HG03175 (cell line): ENCODE measurements at regions not wholly inside any gene's neighbourhood (a gene's known extent, or its start where the extent isn't known, plus 50 kb on each side); places are given as distances from the start of the nearest gene placed in this dataset.
"Not testable (repeated sequence)": the region's sequence is repeated elsewhere in the genome, so short reads cannot be mapped to it uniquely, and the experiment has no call there.

ENCODE experiments used
- ATAC-seq: cut with Tn5 transposase; IDR thresholded peaks from one replicate; pipeline ENCODE4 v1.9.1; 2021; ENCODE audit warnings: mild to moderate bottlenecking, moderate library complexity; ENCODE audit not compliant: unreplicated experiment

DNA sequence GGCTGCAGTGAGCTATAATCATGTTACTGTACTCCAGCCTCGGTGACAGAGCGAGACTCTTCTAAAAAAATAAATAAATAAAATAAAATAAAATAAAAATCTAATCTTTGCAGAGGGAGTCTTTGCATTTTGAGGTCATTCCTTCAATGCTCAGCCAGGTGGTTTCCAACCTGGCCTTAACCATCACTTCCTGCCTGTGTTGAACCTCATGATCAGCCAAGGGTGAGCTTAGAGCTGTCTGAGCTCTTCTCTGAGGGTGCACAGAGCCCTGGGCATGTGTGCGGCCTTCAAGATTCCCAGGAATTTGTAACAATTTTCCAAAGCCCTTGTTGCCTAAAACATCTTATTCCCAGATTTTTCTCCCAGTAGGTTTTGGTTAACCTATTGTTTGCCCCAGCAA, 94.3 kb downstream of the KCNJ12 start:
- ATAC-seq = not testable (repeated sequence)

DNA sequence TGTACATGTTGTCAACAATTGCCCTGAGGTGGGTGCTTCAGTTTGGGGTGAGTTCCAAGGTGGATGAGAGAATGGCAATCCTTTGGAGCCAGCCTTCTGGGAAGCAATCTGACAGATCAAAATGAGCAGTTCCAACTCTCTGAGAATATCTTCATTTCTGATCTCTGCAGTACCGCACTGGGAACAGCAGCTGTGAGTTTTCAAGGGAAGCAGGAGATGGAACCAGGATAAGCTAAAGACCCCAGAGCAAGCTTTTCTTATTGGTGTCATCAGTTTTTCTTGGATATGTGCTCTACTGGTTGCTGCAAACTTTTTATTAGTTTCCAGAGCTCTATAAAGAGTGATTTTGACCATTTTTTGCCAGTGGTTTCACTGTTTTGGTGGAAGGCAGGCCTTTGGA, 94.7 kb downstream of the KCNJ12 start:
- no peak for ATAC-seq

DNA sequence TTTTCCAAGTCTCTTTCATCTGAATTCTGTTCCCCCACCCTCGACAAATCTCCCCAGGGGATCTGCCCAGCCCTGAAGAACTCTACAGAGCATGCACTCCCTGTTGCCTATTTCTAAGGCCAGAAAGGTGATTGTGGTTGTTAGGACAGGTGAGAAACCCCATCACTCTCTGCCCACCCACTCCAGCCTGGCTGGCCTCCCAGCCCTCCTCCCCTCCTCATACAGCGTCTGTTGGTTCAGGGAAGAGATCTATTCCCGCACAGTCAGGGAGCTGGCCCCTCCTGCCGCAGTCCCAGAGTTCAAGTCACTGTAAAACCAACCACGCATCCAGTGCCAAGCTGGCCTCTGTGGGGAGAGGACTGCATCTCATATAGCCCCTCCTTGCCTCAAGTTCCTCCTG, 98.7 kb downstream of the KCNJ12 start:
- ATAC-seq = no peak

- ATAC-seq = no peak
Measured at GRCh38 chr17:21475571-21475970, 99.4 kb downstream of the KCNJ12 start.

GRCh38 chr17:21476867-21477266, 100.7 kb downstream of the KCNJ12 start:
- ATAC-seq = no peak

DNA sequence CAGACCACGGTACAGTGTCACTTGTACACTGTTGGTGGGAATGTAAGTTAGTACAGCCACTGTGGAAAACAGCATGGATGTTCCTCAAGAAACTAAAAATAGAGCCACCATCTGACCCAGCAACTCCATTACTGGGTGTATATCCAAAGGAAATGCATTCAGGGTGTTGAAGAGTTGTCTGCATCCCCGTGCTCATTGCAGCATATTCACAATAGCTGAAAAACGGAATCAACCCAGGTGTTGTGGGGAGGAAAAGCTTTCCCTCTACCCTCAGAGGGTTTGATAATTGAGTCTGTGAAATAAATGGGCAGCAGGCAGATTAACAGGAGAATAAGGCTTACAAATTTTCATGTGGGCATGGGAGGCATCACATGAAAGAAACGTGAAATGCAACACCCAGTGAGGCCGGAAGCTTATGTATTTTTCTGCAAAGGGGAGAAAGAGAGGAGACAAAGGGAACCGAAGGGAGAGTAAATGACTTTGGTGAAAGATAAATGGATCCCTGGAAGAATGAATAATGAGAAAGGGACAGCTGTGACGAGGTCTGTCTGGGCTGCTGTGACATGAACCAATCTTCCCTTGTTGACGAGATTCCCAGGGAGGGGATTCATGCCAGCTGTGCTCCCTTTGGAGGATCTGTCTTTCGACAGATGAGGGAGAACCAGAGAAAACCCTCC, 106.2 kb downstream of the KCNJ12 start:
- ATAC-seq = no peak

GRCh38 chr17:21488043-21488442, 111.9 kb downstream of the KCNJ12 start:
- not testable (repeated sequence) for ATAC-seq

DNA sequence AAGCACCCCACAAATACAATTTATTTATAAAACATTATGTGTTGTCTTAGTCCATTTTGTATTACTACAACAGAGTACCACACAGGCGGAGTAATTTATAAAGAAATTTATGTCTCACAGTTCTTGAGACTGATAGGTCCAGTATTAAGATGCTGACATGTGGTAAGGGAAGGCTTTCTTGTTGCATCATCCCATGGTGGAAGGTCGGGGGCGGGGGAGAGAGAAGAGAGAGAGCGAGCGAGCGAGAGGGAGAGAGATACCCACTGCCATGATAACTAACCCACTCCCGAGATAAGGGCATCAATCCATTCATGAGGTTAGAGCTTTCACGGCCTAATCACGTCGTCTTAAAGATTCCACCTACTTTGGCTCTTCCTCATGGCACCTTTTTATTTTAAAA, 117.8 kb downstream of the KCNJ12 start:
- ATAC-seq = no peak

DNA sequence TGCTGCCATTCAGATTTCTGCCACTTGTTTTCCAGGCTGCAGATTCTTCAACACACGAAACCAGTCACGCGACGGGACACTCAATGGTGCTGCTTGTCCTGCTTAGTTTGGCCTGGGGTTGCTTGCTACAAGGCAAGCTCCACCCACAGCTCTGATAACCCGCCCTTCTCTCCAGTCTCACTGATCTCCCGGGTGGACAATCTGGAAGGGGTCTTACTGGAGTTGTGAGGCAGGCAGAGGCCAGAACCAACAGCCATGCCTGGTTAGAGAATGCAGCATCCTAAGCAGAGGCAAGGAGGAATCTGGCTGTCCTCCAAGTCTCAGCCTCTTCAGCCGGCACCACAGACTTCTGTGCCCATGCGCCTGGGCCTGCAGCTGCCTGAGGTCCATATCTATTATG, 119.1 kb downstream of the KCNJ12 start:
- ATAC-seq = no peak

- ATAC-seq = no peak
Measured at GRCh38 chr17:21500064-21500463, 123.9 kb downstream of the KCNJ12 start.

GRCh38 chr17:21501927-21502700, 126.0 kb downstream of the KCNJ12 start:
- not testable (repeated sequence) for ATAC-seq

DNA sequence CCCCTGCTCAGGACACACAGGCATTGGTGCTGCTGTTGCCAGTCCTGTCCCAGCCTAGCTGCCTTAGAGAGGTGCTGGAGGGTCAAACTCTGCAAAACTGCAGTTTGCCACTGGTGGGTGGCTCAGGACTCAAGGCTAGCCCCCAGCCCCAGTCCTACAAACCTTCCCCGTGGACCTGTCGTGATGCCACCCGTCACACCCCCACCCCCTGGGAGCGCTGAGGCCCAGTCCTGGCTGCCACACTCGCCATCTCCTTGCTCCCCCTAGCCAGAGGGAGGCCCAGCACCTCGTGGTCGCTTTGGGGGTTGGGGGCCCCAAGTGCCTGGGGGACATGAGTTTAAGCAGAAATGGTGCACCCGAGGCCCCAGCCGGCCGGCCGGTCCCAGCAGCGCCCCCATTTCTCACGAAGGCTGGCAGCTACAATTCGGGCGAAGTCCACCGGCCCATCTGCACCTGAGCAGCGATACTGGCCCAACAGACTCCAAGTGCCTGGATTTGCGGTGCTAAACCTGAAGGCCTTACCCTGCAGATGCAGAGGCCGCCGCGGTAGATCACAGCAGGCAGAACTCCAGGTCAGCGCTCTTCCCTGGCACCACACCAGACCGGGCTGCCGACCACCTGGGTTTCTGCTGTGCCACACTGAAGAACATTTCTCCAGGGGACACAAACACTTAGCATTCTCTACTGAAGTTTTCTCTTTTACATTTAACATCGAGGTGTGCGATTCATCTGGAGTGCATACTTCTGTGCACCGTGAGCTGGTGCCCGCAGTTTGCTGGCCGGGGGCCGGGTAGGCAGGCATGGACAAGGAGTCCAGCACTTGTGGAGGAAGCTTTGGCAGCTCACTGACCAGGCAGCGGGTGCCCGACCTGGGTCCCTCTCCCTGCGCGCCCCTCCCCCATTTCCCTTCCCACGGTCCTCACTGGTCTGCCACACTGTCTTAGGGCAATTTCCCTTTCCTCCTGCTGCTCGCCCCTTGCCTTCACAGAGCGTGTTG, 130.0 kb downstream of the KCNJ12 start:
- ATAC-seq = no peak

- not testable (repeated sequence) for ATAC-seq
Measured at GRCh38 chr17:21507806-21508205, 131.6 kb downstream of the KCNJ12 start.

- no peak for ATAC-seq
Measured at GRCh38 chr17:21508211-21508610, 132.1 kb downstream of the KCNJ12 start.

DNA sequence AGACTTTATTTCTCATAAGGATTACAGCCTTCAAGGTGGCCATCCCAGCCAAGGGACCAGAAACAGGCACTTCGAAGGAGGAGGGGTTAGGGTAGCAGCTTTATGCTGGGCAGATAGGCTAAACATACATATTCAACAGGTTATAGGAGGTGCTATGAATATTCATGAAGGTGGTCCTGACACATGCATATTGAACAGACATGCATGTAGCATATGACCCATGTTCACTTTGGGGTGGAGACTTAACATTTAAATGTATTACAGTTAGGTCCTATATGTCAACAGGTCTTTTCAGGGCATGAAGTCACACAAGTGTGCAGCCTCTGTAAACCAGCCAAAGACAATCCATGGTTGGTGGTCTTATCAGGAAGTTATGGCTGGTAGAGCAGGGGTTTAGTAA, 133.2 kb downstream of the KCNJ12 start:
- ATAC-seq = not testable (repeated sequence)

DNA sequence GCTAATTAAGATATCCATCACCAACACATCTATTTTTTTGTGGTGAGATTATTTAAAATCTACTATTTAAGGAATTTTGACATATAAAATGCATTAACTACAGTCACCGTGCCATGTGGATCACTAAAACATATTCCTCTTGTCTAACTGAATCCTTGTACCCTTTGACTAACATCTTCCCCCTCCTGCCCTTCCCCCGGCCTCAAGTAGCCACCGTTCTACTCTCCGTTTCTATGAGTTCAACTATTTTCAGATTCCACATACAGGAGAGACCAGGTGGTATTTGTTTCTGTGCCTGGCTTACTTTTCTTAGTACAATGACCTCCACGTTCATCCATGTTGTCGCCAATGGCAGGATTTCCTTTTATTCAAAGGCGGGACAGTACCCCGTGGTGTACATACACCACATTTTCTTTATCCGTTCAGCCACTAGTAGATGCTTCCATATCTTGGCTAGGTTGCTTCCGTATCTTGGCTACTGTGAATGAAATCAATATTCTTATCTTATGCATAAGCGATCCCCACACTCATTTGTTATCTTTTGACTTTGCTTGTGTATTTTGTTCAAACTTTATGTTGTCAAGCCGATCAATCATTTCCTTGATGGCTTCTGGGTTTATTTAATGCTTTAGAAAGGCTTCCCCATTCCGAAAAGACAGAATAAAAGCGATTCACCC, 134.7 kb downstream of the KCNJ12 start:
- ATAC-seq = no peak

GRCh38 chr17:21511363-21512195, 135.4 kb downstream of the KCNJ12 start:
- ATAC-seq = peak; percentile 65

- ATAC-seq = no peak
Measured at GRCh38 chr17:21512307-21513011, 136.3 kb downstream of the KCNJ12 start.

DNA sequence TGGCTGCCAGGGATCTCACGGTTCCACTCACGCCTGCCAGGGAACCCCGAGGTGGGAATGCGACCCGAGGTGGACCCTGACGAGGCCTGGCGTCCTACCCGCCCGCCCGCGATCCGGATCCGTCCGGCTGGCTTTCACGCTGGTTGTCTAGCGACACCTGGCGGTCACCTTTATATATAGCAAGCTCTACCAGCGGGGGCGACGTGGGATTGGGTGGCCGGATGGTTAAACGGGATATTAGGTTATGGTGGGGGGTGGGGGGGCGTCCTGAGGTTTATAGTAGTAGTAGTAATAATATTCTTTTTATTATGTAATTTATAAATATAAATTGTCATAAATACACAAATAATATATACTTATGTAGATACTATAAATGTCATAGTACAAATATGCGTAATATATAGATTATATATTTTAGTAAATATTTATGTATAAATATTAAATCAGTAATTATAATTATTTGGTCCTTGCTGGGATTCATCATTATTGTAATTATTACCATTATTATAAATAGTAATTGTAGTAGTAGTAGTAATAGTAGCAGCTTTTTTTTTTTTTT, 136.9 kb downstream of the KCNJ12 start:
- no peak for ATAC-seq
